GM21529 (cell line): ENCODE measurements at regions not wholly inside any gene's neighbourhood (a gene's known extent, or its start where the extent isn't known, plus 50 kb on each side); places are given as distances from the start of the nearest gene placed in this dataset.
"Not testable (repeated sequence)": the region's sequence is repeated elsewhere in the genome, so short reads cannot be mapped to it uniquely, and the experiment has no call there.

Experiments used
- ATAC-seq: cut with Tn5 transposase; IDR thresholded peaks from one replicate; pipeline ENCODE4 v1.9.1; 2021; ENCODE audit not compliant: unreplicated experiment

DNA sequence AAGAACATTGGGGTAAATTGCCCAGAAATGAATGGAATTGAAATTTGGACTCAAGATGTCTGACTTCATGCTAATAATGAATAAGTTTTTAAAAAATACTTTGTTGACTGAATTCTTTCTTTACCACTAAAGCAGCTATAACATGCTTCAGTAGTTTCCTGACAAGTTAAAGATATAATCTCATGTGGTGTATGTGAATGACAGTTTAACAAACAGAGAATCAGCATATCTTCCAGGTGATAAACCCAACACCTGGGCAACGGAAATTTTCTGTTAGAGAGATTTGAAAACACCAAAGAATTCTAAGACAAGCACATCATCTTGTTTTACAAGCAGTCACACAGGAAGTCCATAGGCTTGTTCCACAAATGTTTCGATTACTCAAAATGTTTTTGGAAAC, 372.6 kb upstream of the VRK2 start:
- no peak for ATAC-seq

DNA sequence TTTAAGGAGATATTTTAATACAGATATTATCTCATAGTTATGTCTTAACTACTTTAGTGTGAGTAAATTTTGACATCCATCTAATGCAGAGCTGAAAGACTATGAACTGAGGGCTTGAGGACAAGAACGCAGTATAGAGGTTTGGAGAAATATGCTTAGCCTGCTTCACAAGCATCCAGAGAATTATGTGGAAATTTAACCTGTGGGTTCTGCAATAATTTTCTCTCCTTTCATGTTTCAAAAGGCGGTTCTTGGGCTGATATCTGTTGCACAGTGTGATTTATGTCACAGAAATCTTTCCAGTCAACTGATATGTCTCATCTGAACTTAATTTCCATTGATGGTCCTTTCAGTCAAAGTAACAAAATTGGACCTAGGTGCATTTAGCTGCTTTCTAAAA, 371.9 kb upstream of the VRK2 start:
- no peak for ATAC-seq

DNA sequence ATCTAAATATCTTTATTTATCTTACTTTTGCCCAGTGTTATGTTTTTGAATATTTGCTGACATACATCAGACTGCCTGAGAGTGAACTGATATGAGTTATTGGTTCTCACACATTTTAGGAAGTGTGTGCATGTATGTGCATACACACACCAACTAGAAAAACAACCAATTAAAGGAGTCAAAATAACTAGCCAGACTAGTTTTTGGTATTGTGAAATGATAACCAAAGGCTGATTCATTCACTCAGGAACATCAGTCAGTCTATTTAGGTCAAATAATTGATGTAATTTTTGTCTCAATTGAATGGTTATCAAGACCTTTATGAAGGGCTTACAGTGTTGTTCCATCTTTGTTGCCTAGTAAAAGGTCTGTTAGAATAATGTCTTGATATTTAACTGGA, 369.3 kb upstream of the VRK2 start:
- ATAC-seq = no peak

DNA sequence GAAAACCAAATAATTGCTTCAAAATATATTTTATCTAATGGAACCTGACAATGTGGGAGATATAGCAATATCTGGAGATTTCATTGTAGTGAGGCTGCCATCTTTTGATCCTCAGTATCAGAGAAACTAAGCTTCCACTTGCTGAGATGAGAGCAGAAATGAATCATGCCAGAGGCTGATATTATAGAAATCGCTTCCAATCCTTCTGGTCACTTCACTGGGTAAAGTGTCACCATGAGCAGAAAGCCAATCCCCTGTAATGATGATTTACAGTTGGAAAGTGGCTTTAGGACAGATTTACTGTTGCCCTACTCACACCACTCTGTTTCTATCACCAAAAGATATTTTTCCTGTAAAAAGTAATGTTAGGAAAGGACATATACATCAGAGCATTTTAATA, 365.0 kb upstream of the VRK2 start:
- ATAC-seq = no peak

DNA sequence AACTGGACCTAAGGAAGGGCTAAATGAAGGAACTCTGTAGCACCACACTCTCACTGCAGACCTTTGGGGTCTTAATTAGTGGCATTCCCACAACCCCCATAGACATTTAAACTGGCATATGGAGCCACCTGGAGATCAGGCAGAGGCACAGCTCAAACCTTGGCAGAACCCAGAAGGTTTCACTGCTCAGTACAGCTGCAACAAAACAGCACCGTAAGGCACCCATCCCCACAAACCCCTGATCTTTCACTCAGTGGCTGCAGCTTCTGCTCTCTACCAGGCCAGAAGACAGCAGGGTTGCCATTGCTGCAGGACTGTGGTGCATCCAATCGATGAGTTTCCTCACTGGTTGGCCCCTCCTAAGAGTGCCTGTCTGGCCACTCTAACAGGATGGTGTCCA, 361.6 kb upstream of the VRK2 start:
- ATAC-seq = no peak

DNA sequence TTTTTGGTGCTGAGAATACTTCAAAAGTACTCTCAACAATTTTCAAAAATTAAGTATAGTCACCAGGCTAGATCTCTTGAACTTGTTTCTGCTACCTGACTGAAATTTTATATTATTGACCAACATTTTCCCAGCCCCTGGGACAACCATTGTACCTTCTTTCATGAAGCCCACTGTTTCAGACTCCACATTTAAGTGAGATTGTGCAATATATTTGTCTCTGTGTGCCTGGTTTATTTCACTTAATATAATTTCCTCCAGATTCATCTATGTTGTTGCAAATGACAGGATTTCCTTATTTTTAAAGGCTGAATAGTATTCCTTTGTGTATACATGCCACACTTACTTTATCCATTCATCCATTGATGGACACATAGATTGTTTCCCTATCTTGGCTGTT, 354.2 kb upstream of the VRK2 start:
- ATAC-seq = no peak

DNA sequence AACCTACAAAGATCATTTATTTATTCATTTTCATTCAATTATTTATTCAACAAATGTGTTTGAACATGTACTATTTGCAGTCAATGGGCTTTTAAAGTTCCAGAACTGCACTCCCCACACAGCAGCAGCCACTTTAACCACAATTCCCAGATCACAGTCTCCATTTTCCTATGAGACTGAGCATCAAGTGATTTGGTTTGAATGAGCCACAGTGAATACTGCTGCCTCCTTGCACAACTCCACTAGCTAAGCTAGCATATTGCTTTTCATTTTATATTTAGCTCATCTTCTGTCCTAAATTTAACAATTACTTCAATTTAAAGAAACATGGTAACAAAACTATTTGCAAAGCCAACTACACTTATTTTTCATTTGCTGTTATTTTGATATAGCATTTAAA, 353.4 kb upstream of the VRK2 start:
- ATAC-seq = no peak

DNA sequence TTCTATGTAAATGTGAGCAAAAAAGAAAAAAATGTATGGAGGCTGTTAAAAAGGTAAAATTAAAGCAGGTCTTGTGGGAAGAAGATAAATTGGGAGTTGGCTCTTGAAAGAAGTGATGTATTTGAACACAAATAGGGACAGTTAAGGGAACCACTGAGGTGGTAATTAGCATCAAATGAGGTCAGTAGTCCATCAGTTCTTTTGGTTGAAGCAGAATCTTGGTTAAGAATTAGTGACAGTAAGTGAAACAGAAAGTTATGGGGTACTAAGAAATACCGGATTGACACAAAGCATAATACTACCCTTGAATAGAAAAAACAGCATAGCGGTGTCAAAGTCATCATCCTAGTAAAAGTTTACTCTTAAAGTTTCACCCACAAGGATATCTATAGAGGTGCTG, 352.6 kb upstream of the VRK2 start:
- ATAC-seq = no peak

DNA sequence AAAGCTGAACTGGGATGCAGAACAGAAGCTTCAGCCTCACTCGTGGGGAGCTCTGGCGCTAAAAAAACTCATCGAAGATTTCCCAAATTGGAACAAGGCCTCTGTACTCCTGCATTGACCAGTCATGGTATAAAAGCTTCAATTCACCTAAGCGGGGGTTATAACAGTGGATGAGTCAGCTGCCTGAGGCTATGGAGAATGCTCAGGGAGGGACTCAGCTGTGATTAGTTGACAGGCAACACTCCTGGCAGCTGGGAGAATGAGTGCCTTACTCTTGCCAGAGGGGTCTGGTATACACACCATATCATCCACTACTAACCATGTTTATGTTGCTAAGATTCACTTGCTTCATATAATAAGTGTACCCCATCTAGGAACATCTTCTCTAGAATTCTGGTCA, 350.6 kb upstream of the VRK2 start:
- ATAC-seq = no peak

DNA sequence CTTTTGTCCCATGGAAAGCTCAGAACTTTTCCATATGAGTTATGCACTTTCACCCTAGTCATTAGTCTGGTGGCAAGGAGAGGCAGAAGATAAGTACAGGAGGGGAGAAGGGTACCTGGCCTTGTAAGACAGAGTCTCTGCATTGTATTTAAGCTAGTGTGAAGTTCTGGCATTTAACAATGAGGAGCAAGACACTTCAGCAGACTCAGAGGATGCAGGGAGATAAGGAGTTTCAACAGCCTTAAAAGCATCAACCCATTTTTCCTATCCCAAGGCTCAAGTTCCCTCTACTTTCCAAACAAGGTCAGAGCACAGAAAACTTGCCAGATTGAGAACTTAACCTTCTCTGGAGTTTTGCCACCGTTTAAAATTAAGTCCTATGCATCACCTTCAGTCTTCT, 348.2 kb upstream of the VRK2 start:
- ATAC-seq = no peak

DNA sequence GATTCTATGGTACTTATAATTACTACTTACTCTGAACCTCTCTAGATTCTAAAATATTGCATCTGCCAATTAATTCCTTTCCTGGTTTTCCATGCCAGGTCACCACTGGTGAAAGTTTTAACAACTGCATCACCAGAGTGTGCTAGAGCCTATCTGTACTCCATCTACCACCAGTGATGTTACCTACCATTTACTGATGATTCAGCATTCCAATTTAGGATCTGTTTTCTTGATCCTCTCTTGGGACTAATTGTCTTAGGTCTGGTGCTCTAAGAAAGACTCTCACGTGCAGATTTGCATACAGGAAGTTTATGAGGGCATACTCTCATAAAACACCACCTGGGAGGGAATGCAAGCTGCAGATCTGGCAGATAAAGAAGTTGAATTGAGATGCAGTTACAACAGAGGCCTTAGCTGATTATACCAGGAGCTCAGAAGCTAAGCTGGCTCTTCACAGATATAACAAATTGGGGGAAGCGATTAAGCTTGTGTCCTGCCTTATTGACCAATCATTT, 347.6 kb upstream of the VRK2 start:
- no peak for ATAC-seq

DNA sequence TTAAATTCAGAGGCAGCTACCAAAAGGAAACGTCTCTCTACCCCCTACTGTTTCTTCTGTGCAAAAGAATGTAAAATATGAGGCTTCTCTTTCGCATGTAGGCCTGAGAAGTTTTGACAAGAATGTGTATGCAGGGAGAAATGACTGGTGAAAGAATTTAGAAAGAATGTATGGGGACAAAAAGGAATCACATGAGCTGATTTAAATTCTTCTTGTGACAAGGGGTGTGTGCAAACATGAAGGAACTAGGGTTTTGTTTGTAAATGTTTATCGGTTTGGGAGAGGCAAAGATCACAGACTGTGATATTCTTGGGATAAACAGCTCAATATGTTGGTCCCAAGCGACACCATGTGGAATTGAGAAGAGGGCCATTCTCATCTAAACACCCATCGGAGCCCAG, 345.2 kb upstream of the VRK2 start:
- ATAC-seq = no peak

DNA sequence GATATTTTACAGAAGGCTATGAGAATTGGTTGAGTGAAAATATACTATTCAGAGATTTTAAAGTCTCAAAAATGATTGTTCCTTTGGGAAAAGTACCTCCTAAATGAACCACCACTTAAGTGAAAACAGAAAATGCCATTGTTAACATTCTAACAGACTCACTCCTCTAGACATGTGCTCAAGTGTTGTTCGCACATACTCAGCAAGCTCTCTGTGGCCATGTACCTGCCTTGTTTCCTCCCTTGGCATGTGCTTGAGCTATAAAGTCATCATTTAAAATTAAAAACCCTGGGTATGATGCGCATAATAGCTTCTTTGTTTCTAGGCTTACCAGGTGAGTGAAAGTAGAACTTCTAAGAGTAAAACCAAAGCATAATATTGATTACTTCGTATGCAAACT, 343.2 kb upstream of the VRK2 start:
- ATAC-seq = no peak

DNA sequence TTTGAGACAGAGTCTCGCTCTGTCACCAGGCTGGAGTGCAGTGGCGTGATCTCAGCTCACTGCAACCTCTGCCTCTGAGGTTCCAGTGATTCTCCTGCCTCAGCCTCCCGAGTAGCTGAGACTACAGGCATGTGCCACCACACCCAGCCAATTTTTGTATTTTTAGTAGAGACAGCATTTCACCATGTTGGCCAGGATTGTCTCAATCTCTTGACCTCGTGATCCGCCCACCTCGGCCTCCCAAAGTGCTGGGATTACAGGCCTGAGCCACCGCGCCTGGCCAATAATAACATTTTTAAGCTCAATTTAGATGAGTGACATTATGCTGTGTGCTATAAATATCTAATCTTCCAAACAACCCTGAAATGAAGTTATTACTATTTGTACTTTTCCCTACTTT, 338.8 kb upstream of the VRK2 start:
- not testable (repeated sequence) for ATAC-seq

DNA sequence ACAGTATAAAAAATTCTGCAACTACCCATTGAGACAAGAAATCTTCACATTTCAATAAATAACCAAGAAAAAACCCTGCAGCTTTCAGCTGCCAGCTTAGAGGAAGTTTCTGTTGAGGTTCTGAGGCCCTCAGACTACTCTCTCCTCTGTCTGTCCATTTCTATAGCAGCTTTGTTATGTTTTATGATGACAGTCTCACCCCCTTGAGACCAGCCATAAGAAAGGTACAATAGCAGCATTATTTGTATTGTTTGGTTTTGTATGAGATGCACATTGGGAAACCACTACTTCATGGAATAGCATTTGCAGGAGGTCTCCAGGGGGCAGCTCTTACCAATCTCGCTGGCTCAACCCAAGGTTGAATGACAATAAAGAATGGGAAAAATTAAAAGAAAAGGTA, 334.6 kb upstream of the VRK2 start:
- no peak for ATAC-seq

DNA sequence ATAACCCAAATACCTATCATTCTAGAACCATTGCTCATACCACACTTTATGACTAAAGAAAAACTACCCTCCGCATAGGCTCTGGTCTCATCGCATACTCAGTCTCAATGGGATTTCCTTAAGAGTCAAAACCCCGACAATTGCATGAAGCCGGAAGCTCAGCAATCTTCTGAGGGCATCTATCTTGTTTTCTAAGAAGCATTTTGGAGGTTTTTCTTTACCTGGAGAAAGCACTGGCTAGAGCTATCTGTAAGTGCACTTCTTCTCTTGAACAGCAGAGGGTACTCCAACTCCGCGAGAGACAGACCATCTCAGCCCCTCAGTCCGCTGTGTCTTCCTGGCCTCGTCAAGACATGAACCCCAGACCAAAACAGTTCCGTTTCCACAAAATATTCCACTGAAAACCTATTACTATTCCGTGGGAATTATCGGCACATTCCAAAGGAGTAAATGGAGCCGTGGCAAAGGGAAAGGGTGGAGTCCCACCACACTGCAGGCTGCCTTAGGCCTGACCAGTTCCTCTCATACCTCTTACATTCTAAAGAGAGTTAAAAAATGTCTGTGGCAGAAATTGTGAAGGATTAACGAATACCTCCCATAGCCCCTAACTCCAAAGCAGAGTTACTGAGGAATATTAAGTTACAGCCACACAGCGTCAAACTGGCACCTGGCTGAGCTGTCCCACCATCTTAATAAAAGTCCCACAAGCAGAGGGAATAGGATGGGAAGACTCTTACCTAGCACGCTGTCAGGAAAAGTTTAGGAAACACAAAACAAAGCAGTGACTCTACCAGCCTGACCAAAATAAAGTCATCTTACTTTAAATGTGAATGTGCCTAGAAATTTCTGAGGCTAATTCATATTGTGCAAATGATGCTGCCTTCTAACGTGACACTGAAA, 325.6 kb upstream of the VRK2 start:
- ATAC-seq = peak; percentile 99

DNA sequence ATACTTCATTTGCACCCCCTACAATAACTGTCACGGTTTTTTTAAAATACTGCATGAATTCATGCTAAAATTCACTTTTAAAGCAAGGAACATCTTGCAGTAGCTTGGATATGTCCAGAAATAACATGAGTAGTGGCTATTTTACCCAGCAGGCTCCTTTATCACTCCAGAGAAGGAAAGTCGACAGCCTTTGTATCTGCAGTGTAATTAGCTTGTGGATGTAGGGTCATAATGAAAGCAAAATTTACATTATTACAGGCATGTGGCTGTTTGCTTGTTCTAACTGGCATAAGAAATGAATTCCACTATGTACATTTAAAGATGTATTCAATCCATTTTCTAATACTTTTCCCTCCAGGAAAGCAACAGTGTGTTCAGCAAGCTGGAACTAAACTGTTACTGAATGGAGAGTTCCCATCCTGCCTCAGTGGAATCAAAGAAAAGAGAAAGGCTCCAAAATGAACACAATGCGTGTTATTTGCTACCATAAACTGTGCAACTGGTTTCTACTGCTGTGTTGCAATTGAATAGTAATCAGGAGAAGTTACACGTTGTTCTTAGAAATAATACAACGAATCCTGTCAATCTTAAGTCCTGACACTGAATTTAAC, 321.2 kb upstream of the VRK2 start:
- ATAC-seq = no peak

DNA sequence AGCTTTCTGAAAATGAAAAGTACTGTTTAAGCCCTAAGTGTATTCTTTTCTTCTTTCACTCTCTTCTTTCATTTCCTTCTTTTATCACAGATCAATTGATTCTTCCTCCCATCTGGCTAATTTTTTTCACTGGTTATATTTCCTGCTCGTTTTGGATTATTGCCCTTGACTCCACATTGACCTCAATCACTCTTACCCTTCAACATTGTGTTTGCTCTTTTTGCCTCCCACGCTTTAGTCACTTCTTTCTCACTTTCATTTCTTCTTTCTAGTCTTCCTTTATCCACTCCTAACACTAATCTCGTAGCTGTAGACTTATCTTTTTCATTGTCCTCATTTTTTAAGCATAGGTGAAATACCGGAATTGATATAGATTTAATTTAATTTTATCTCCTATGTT, 320.3 kb upstream of the VRK2 start:
- ATAC-seq = peak; percentile 75

DNA sequence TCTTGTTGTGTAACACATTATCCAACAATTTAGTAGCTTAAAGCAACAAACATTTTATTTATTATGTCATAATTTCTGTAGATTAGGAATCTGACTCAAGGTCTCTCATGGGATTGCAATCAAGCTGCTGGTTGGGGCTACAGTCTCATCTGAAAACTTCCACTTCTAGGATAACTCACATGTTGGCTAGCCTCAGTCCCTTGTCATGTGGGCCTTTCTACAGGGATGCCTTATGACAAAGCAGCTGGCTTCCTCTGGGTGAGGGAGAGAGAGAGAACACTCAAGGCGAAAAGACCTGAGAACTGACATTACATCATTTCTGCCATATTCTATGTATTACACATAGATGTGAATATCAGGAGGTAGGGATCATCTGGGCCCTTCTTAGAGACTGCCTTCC, 317.9 kb upstream of the VRK2 start:
- ATAC-seq = no peak

DNA sequence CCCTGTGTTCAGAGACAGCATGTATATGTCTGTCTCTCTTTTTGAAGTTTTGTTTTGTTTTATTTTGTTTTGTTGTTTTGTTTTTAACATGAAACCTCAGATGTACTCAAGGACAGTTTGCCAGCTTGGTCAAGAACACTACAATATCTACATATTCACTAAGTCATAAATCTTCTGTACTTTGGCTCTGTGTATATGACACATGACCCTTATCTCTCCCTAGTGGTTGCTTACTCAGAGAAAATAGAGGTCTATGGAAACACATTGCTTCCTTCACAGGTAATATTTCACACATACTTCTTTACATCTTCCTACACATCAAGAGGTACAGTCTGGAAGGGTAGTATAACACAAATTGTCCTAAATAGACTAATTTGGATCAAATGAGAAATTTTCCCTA, 312.6 kb upstream of the VRK2 start:
- ATAC-seq = no peak

DNA sequence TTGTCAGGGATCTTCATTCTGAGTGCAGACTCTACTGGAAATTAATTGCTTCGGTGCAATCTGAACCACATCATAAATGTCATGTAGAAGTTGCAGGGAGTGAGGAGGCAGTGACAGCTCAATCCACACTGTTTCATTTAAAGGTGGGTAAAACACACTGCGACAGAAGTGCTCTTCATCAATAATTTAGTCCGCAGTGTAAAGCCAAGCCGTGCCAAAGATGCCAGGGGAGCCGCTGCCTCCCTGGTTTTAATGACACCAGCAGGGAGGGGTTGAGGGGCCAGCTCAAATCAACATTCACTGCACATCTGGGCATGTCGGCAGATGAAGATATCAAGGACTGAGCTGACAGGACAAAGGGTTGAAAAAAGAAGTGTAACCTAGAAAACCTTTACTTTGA, 305.7 kb upstream of the VRK2 start:
- ATAC-seq = no peak

DNA sequence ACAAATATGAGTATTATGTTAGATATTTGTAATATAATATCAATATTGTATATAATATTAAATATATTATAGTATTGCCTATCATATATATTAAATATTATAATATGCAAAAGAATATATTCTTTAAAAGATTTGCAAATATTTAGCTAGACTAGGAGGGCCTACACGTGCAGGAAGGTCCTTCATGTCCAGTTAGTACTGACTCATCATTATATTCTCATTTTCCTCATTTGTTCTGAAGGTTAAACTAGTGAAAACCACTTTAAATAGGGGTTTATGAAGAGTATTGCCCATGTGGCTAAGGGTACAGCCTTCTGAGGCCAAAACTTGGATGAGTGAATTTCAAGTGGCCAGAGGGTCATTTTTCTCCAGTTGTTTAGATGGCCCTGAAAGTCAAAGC, 293.0 kb upstream of the VRK2 start:
- ATAC-seq = no peak

DNA sequence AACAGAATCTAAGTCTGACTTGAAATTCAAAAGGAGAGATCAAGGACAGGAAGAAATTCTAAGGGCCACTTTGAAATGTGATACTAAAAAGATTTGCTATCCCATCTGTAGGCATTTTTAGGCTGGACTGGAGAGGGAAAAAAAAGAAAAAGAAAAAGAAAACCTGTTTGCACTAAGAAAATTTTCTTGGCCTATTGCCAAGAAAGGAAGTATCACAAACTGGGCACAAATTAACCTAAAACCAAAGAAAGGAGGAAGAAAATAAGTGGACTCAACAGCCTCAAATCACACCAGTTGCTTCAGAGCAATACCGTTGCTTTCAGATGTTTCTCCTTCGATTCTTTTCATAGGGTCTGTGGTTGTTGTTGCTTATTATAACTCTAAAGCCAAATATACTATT, 287.9 kb upstream of the VRK2 start:
- ATAC-seq = no peak
